SJCRH30 (cell line): ENCODE measurements at regions not wholly inside any gene's neighbourhood (a gene's known extent, or its start where the extent isn't known, plus 50 kb on each side); places are given as distances from the start of the nearest gene placed in this dataset.
"Not testable (repeated sequence)": the region's sequence is repeated elsewhere in the genome, so short reads cannot be mapped to it uniquely, and the experiment has no call there.

Source experiments
- DNase-seq, 2 experiments: peaks; one replicate each; pipeline ENCODE4 v3.0.0-alpha.2; 2015 to 2020
- H3K27ac ChIP-seq: fragments of 250-450 bp; sonication (Bioruptor Pico); 2 replicates; pipeline ENCODE4 v1.5.1; 2020; ENCODE audit warnings: mild to moderate bottlenecking, moderate library complexity
- H3K27me3 ChIP-seq: fragments of 250-450 bp; sonication (Bioruptor Pico); 2 replicates; pipeline ENCODE4 v1.5.1; 2020; ENCODE audit warnings: mild to moderate bottlenecking, moderate library complexity
- H3K36me3 ChIP-seq: fragments of 250-450 bp; sonication (Bioruptor Pico); 2 replicates; pipeline ENCODE4 v1.5.1; 2020; ENCODE audit warnings: mild to moderate bottlenecking, moderate library complexity
- H3K4me1 ChIP-seq: fragments of 250-450 bp; sonication (Bioruptor Pico); 2 replicates; pipeline ENCODE4 v1.5.1; 2020; ENCODE audit warnings: mild to moderate bottlenecking, moderate library complexity
- H3K4me3 ChIP-seq: fragments of 250-450 bp; sonication (Bioruptor Pico); 2 replicates; pipeline ENCODE4 v1.5.1; 2020; ENCODE audit warnings: mild to moderate bottlenecking, moderate library complexity
- H3K9me3 ChIP-seq: fragments of 250-450 bp; sonication (Bioruptor Pico); replicated peaks from 2 replicates; pipeline ENCODE4 v1.5.1; 2020; ENCODE audit warnings: mild to moderate bottlenecking, moderate library complexity

DNA sequence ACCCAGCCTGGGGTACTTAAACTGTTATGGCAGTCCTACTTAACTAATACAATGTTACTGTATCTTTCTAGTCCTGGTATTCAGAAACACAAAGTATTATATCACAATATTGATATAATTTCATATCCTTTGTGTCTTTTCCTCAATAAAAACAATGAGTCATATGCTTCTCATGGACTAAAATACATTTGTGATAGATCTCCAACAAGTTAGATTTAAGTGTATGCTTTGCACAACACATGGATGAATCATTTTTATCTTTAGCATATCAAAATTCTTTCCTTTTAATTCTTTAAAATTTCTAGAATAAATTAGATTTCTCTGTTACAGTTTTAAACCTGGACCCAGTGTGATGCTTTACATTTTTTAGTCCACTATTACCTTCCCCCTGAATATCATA, 1357.8 kb upstream of the ATXN8OS start:
- no peaks in the 10 kb centered on the region for H3K9me3 ChIP-seq
- no peak overlapping the region for H3K4me3 ChIP-seq
- no peaks in the 10 kb centered on the region for H3K4me1 ChIP-seq
- H3K36me3 ChIP-seq, result no peaks in the 10 kb centered on the region
- no peak for DNase-seq
- no peak overlapping the region for H3K27ac ChIP-seq
- H3K27me3 ChIP-seq, result no peaks in the 10 kb centered on the region

DNA sequence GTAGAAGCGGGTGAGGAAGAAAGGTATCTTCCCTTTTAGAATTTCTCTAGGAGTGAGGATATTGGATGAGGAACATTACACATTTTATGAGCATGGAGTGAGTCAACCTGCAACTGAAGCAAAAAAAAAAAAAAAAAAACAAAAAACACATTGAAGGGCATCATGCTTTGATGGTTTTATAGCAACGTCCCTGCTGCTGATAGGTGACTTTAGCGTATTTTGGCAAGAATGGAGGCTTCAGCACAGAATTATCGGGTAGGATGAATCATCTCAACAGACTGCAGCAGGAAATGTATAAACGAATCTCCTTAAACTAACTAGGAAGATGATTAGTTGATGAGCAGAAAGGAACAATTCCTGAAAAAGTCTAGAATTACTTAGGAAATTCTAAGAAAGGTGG, 1359.6 kb upstream of the ATXN8OS start:
- no peak overlapping the region for H3K27ac ChIP-seq
- no peak for DNase-seq
- no peak overlapping the region for H3K4me3 ChIP-seq
- no peaks in the 10 kb centered on the region for H3K36me3 ChIP-seq
- no peaks in the 10 kb centered on the region for H3K4me1 ChIP-seq
- no peaks in the 10 kb centered on the region for H3K27me3 ChIP-seq
- H3K9me3 ChIP-seq, result no peaks in the 10 kb centered on the region

- H3K9me3 ChIP-seq, result no peaks in the 10 kb centered on the region
- no peaks in the 10 kb centered on the region for H3K4me1 ChIP-seq
- H3K36me3 ChIP-seq, result no peaks in the 10 kb centered on the region
- H3K4me3 ChIP-seq, result no peak overlapping the region
- H3K27me3 ChIP-seq, result no peaks in the 10 kb centered on the region
- no peak for DNase-seq
- no peak overlapping the region for H3K27ac ChIP-seq
Measured at GRCh38 chr13:68745502-68745901, 1362.1 kb upstream of the ATXN8OS start.

GRCh38 chr13:68736961-68737360, 1370.7 kb upstream of the ATXN8OS start:
- no peak overlapping the region for H3K27ac ChIP-seq
- no peaks in the 10 kb centered on the region for H3K9me3 ChIP-seq
- H3K4me1 ChIP-seq, result no peaks in the 10 kb centered on the region
- no peaks in the 10 kb centered on the region for H3K27me3 ChIP-seq
- H3K36me3 ChIP-seq, result no peaks in the 10 kb centered on the region
- H3K4me3 ChIP-seq, result no peak overlapping the region
- DNase-seq, result no peak

DNA sequence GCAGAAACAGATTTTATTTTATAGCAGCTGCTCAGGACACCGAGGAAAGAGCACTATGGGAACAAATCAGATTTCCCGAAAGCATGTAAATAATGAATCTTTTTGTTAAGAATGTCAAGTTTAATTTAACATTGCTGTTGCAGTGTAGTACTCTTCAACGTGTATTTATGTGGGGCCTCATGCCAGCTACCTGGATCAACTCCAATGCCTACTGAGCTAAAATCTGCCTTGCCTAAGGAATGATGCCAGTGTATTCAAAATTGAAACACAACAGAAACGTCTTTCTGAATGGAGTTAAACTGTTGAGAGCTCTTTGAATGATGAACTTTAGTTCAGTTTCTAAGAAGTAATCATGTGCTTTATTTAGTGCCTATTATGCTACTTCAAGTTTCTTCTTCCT, 1379.8 kb upstream of the ATXN8OS start:
- Histone ChIP-seq H3K4me1 (no peaks in the 10 kb centered on the region), H3K9me3 (no peaks in the 10 kb centered on the region), H3K27me3 (no peaks in the 10 kb centered on the region), H3K4me3 (no peak overlapping the region), H3K27ac (no peak overlapping the region), H3K36me3 (no peaks in the 10 kb centered on the region)
- DNase-seq, result no peak

DNA sequence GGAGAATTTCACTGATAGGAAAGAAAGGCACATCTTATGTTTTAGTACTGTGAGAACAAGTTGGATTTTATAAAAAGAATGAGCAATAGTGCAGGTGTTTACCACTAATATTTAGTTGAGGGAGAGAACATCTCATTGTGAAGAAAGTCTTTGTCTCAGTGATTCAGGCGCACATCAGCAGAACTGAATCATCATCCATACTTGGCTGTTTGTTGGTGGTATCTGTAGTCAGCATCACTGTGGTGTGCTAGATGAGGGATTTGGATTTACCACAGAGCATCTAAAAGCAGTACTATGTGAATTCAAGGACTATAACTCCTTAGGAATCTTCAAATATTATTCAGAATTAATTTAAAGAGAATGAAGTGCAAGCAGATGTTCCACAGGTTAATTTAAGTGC, 1380.5 kb upstream of the ATXN8OS start:
- Histone ChIP-seq H3K27me3 (no peaks in the 10 kb centered on the region), H3K4me3 (no peak overlapping the region), H3K27ac (no peak overlapping the region), H3K9me3 (no peaks in the 10 kb centered on the region), H3K4me1 (no peaks in the 10 kb centered on the region), H3K36me3 (no peaks in the 10 kb centered on the region)
- no peak for DNase-seq

DNA sequence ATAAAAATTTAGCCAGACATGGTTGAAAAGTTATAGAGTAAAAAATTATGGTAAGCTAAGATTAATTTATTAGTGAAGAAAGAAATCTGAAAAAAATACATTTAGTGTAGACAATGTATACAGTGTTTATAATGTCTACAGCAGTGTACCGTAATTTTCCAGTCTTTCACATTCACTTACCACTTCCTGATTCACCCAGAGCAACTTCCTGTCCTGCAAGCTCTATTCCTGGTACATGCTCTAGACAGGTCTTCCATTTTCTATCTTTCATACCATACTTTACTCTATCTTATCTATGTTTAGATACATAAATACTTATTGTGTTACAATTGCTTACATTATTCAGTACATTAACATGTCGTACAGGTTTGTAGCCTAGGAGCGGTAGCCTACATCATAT, 1387.8 kb upstream of the ATXN8OS start:
- no peaks in the 10 kb centered on the region for H3K36me3 ChIP-seq
- H3K27me3 ChIP-seq, result no peaks in the 10 kb centered on the region
- H3K4me1 ChIP-seq, result no peaks in the 10 kb centered on the region
- no peak overlapping the region for H3K4me3 ChIP-seq
- DNase-seq, result no peak
- no peak overlapping the region for H3K27ac ChIP-seq
- no peaks in the 10 kb centered on the region for H3K9me3 ChIP-seq

DNA sequence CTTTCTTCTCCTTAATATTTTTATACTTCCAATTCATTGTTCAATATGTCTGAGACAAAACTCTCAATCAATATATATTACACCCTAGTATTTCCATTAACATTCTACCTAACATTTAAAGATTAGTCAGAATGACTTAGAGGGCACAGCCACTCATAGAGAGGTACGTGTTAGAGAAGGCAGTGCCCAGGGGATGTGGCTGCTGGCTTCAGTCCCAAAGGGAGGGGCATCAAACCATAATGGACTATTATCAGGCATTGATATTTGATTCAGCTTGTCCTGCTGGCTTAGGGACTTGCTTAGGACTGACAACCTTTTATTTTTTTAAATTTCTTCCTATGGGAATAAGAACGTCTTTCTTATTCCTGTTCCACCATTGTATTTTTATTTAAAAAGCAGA, 1392.0 kb upstream of the ATXN8OS start:
- Histone ChIP-seq H3K4me3 (no peak overlapping the region), H3K36me3 (no peaks in the 10 kb centered on the region), H3K27me3 (no peaks in the 10 kb centered on the region), H3K9me3 (no peaks in the 10 kb centered on the region), H3K4me1 (no peaks in the 10 kb centered on the region), H3K27ac (no peak overlapping the region)
- peak; percentile 2 to 22 for DNase-seq

DNA sequence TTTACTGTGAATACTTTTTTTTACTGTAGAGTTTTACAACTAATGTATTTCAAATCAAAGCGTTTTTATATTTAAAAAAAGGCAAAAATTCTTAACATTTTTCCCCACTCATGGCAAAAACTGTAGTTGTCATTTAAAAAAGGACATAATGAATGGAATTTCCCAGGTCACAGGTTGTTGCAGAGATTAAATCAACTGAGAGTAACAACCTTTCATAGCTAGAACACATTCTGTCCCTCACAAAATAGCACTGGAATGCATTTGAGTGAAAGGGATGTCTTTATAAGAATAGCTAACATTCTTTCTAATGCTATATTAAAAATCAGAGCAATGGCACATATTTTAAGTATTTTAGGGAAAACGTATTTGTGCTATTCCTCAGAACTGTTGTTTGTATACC, 1393.3 kb upstream of the ATXN8OS start:
- no peak overlapping the region for H3K4me3 ChIP-seq
- no peak overlapping the region for H3K27ac ChIP-seq
- H3K4me1 ChIP-seq, result no peaks in the 10 kb centered on the region
- H3K27me3 ChIP-seq, result no peaks in the 10 kb centered on the region
- H3K9me3 ChIP-seq, result no peaks in the 10 kb centered on the region
- no peak for DNase-seq
- H3K36me3 ChIP-seq, result no peaks in the 10 kb centered on the region

DNA sequence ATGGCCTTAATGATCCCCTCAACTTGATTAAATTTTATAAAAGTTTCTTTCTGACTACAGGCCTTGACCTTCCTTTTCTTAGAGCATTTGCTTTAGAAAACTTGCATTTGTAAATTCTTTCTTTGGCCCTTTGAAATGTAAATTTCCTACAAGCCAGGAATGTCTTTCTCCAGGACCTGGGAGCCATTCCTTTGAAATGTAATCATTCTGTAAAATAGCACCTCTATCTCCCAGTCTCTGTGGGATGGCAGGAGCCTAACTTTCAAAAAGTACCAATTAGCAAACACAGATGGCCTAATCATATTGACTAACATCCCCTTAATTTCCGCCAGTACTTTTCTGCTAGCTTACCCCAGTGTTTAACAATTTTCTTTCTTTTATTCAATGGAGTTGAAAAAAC, 1394.2 kb upstream of the ATXN8OS start:
- no peaks in the 10 kb centered on the region for H3K27me3 ChIP-seq
- H3K4me3 ChIP-seq, result no peak overlapping the region
- no peaks in the 10 kb centered on the region for H3K9me3 ChIP-seq
- H3K36me3 ChIP-seq, result no peaks in the 10 kb centered on the region
- DNase-seq, result no peak
- H3K27ac ChIP-seq, result no peak overlapping the region
- H3K4me1 ChIP-seq, result no peaks in the 10 kb centered on the region

DNA sequence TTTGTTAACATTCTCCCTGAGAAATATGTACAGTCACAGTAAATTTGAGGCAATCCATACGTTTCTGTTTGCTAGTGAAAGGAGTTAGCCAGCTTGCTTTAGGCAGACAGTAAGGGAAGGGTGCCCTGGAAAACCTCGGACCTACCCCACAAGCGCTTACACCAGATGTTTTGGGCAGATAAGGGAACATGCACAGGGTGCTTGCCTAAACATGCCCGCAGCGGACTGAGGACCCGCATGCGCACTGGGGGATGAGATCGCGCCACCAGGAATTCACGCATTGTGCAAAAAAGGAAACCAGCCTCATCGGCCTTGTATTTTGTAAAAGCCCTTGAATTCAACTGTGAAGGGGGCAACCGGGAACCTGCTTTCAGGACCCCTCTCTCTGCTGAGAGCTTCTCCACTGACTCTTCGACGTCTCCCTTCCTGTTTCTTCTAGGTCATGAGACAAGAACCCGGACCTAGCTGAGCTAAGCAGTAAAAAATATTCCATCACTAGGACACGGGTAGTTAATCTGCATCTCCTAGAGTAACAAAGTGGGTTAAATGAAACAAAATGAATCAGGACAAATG, 1399.2 kb upstream of the ATXN8OS start:
- Histone ChIP-seq H3K4me1 (no peaks in the 10 kb centered on the region), H3K27me3 (no peaks in the 10 kb centered on the region), H3K27ac (no peak overlapping the region), H3K36me3 (no peaks in the 10 kb centered on the region), H3K4me3 (no peak overlapping the region), H3K9me3 (no peaks in the 10 kb centered on the region)
- no peak for DNase-seq

DNA sequence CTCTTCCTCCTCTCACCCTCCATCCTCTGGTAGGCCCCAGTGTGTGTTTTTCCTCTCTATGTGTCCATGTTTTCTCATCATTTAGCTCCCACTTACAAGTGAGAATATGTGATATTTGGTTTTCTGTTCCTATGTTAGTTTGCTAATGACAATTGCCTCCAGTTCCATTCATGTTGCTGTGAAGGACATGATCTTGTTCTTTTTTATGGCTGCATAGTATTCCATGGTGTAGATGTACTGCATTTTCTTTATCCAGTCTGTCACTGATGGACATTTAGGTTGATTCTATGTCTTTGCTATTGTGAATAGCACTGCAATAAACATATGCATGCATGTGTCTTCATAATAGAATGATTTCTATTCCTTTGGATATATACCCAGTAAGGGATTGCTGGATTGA, 1401.6 kb upstream of the ATXN8OS start:
- DNase-seq, H3K4me1 ChIP-seq, H3K36me3 ChIP-seq, H3K27me3 ChIP-seq, H3K4me3 ChIP-seq, H3K27ac ChIP-seq, H3K9me3 ChIP-seq: not testable (repeated sequence)

GRCh38 chr13:68697551-68697950, 1410.1 kb upstream of the ATXN8OS start:
- H3K36me3 ChIP-seq, result no peaks in the 10 kb centered on the region
- peak; percentile 22 to 52 for DNase-seq
- H3K27me3 ChIP-seq, result no peaks in the 10 kb centered on the region
- H3K4me3 ChIP-seq, result no peak overlapping the region
- no peak overlapping the region for H3K27ac ChIP-seq
- no peaks in the 10 kb centered on the region; the same call in 1 of the 2 replicates for H3K4me1 ChIP-seq
- no peaks in the 10 kb centered on the region; the same call in 1 of the 2 replicates for H3K9me3 ChIP-seq

DNA sequence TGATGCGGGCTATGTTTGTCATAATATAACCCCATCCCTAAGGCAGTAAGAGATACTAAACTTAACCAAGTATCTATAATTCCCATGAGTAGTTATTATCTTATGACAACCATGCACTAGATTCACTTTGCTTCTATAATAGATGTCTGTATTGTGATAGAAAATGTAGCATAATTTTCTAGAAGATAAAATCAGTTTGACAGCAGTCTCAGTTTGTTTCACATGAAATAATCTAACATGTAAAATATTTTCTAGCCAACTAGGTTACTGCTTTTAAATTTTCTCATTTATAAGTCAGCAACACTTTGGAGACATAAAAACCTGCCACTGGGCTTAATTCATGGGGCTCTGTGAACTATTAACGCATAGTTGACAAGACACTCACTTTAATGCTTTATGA, 1410.7 kb upstream of the ATXN8OS start:
- Histone ChIP-seq H3K9me3 (no peaks in the 10 kb centered on the region; the same call in 1 of the 2 replicates), H3K36me3 (no peaks in the 10 kb centered on the region), H3K27ac (no peak overlapping the region), H3K4me1 (no peaks in the 10 kb centered on the region; the same call in 1 of the 2 replicates), H3K4me3 (no peak overlapping the region), H3K27me3 (no peaks in the 10 kb centered on the region)
- DNase-seq, result no peak

DNA sequence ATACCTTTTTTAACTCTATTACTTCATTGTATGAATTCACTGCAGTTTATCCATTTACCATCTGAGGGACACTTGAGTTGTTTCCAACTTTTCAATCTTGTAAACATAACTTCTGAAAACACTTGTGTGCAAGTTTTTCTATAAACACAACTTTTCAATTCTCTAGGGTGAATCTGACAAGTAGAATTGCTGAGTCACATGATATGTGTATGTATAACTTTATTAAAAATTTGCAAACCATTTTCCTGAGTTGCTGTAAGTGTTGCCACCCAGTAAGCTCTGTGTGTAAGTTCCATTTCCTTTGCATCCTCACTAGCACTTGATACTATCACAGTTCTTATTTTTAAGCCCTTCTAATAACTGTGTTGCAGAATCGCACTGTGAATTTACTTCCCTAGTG, 1415.6 kb upstream of the ATXN8OS start:
- DNase-seq, result no peak
- Histone ChIP-seq H3K4me1 (no peaks in the 10 kb centered on the region; the same call in 1 of the 2 replicates), H3K27ac (no peak overlapping the region), H3K4me3 (no peak overlapping the region), H3K9me3 (no peaks in the 10 kb centered on the region; the same call in 1 of the 2 replicates), H3K27me3 (no peaks in the 10 kb centered on the region), H3K36me3 (no peaks in the 10 kb centered on the region)

GRCh38 chr13:68690567-68690966, 1417.1 kb upstream of the ATXN8OS start:
- no peaks in the 10 kb centered on the region; the same call in 1 of the 2 replicates for H3K4me1 ChIP-seq
- no peak for DNase-seq
- H3K27me3 ChIP-seq, result no peaks in the 10 kb centered on the region
- no peak overlapping the region for H3K27ac ChIP-seq
- H3K4me3 ChIP-seq, result no peak overlapping the region
- H3K36me3 ChIP-seq, result no peaks in the 10 kb centered on the region
- no peaks in the 10 kb centered on the region; the same call in 1 of the 2 replicates for H3K9me3 ChIP-seq
